Amniotic stem cell (primary cell): ENCODE measurements at regions not wholly inside any gene's neighbourhood (a gene's known extent, or its start where the extent isn't known, plus 50 kb on each side); places are given as distances from the start of the nearest gene placed in this dataset.

ENCODE experiments used
- DNase-seq: peaks from one replicate; lab custom pipeline; 2025; lab: John Stamatoyannopoulos, UW

- no peak for DNase-seq
These were observed 513.0 kb downstream of the PTPRU start for GRCh38 chr1:29749024-29749945.

- no peak for DNase-seq
These were observed 510.9 kb downstream of the PTPRU start for GRCh38 chr1:29747196-29747595.

GRCh38 chr1:29746076-29746665 lies 509.8 kb downstream of the PTPRU start:
- no peak for DNase-seq

GRCh38 chr1:29744684-29745490 lies 508.6 kb downstream of the PTPRU start:
- no peak for DNase-seq

- no peak for DNase-seq
These were observed 507.6 kb downstream of the PTPRU start for GRCh38 chr1:29743931-29744330.

- no peak for DNase-seq
These were observed 506.9 kb downstream of the PTPRU start for GRCh38 chr1:29743264-29743663.

- DNase-seq = no peak
These were observed 502.9 kb downstream of the PTPRU start for GRCh38 chr1:29739176-29739575.

- DNase-seq = peak; percentile 27
These were observed 500.4 kb downstream of the PTPRU start for GRCh38 chr1:29736582-29737188.

GRCh38 chr1:29732453-29732852 lies 496.1 kb downstream of the PTPRU start:
- DNase-seq = no peak

- no peak for DNase-seq
These were observed 494.3 kb downstream of the PTPRU start for GRCh38 chr1:29730623-29731022.

GRCh38 chr1:29729281-29729680 lies 493.0 kb downstream of the PTPRU start:
- no peak for DNase-seq

- no peak for DNase-seq
These were observed 492.4 kb downstream of the PTPRU start for GRCh38 chr1:29728703-29729102.

GRCh38 chr1:29725262-29725661 lies 488.9 kb downstream of the PTPRU start:
- DNase-seq = no peak

- DNase-seq = no peak
These were observed 486.3 kb downstream of the PTPRU start for GRCh38 chr1:29722598-29722997.

- DNase-seq = no peak
These were observed 482.9 kb downstream of the PTPRU start for GRCh38 chr1:29719253-29719652.

- no peak for DNase-seq
These were observed 482.5 kb downstream of the PTPRU start for GRCh38 chr1:29718791-29719190.

- DNase-seq = no peak
These were observed 480.0 kb downstream of the PTPRU start for GRCh38 chr1:29716306-29716705.

- no peak for DNase-seq
These were observed 477.5 kb downstream of the PTPRU start for GRCh38 chr1:29713857-29714256.

- DNase-seq = no peak
These were observed 476.5 kb downstream of the PTPRU start for GRCh38 chr1:29712801-29713200.

- no peak for DNase-seq
These were observed 475.9 kb downstream of the PTPRU start for GRCh38 chr1:29712284-29712651.

GRCh38 chr1:29711582-29712283 lies 475.4 kb downstream of the PTPRU start:
- DNase-seq = no peak
